Glutamatergic neuron (in vitro differentiated cells): ENCODE measurements at regions not wholly inside any gene's neighbourhood (a gene's known extent, or its start where the extent isn't known, plus 50 kb on each side); places are given as distances from the start of the nearest gene placed in this dataset.

Experiments used
- DNase-seq: peaks from one replicate; pipeline ENCODE4 v3.0.0; 2022
- H3K27ac Mint-ChIP-seq: one replicate; pipeline ENCODE4 v1.8.0; 2020; ENCODE audit warnings: mild to moderate bottlenecking, mixed read lengths, inconsistent platforms; ENCODE audit not compliant: unreplicated experiment
- H3K27me3 Mint-ChIP-seq: one replicate; pipeline ENCODE4 v1.8.0; 2020; ENCODE audit warnings: mild to moderate bottlenecking, moderate library complexity, mixed read lengths, inconsistent platforms; ENCODE audit not compliant: unreplicated experiment
- H3K36me3 Mint-ChIP-seq: one replicate; pipeline ENCODE4 v1.8.0; 2020; ENCODE audit warnings: mild to moderate bottlenecking, mixed read lengths, inconsistent platforms; ENCODE audit not compliant: unreplicated experiment
- H3K4me1 Mint-ChIP-seq: one replicate; pipeline ENCODE4 v1.8.0; 2020; ENCODE audit warnings: mild to moderate bottlenecking, low read depth, mixed read lengths, inconsistent platforms; ENCODE audit not compliant: unreplicated experiment
- H3K4me3 Mint-ChIP-seq: one replicate; pipeline ENCODE4 v1.8.0; 2020; ENCODE audit warnings: mild to moderate bottlenecking, mixed read lengths, inconsistent platforms; ENCODE audit not compliant: unreplicated experiment
- H3K9me3 Mint-ChIP-seq: one replicate; pipeline ENCODE4 v1.8.0; 2020; ENCODE audit warnings: mild to moderate bottlenecking, moderate library complexity, mixed read lengths, inconsistent platforms; ENCODE audit not compliant: unreplicated experiment
- CTCF ChIP-seq: fragments of 200-600 bp; sonication (generic); IDR thresholded peaks from one replicate; pipeline ENCODE4 v1.5.0; 2021; ENCODE audit not compliant: partially characterized antibody, unreplicated experiment

DNA sequence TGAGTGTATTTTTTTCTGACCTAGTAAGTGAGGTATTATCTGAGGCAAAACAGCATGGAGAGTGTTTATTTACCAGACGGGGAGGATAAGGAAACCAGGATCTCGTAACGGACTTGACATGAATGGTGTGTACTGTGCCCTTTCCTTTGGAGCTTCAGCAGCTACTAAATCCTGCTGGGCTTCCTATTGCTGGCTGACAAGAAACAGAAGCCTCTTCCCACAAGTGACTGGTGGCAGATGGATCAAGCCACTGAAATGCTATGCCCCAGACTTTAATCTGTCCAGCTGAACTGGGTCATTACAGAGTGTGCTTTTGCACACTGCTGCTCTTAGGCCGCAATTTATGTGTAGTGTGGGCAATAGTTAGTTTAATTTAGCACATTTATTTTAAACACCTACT is 162.7 kb upstream of the MRPS30 start:
- H3K27me3 Mint-ChIP-seq, result no peaks in the 10 kb centered on the region
- peaks cover 10% of the 10 kb centered on the region for H3K4me1 Mint-ChIP-seq
- H3K36me3 Mint-ChIP-seq, result no peaks in the 10 kb centered on the region
- no peak for DNase-seq
- peak overlapping the region; percentile 89 for H3K27ac Mint-ChIP-seq
- no peak for TF ChIP-seq CTCF
- H3K4me3 Mint-ChIP-seq, result no peak overlapping the region
- H3K9me3 Mint-ChIP-seq, result no peaks in the 10 kb centered on the region

- H3K27ac Mint-ChIP-seq, result peak overlapping the region; percentile 89
- H3K36me3 Mint-ChIP-seq, result no peaks in the 10 kb centered on the region
- no peaks in the 10 kb centered on the region for H3K9me3 Mint-ChIP-seq
Observed at GRCh38 chr5:44645502-44645901, 163.2 kb upstream of the MRPS30 start.

DNA sequence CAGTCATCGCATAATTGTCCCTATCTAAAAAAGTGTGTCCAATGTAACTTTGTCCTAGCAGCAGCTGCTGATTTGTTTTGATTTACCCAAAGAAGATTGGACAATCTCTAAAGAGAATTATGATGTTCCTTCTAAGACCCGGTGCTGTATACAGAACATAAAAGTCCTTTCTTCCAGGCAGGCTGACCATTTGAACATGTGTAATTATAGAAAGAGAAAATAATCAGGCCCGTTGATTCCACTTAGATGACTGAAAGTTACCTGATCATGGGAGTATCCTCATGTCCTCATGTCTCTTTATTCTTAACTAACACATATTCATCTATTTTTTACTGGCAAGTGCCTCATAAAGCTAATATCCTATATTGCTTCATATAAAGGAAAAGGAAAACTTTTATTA is 164.1 kb upstream of the MRPS30 start:
- no peaks in the 10 kb centered on the region for H3K27me3 Mint-ChIP-seq
- H3K4me1 Mint-ChIP-seq, result peaks cover 10% of the 10 kb centered on the region
- H3K27ac Mint-ChIP-seq, result no peak overlapping the region
- no peaks in the 10 kb centered on the region for H3K9me3 Mint-ChIP-seq
- no peaks in the 10 kb centered on the region for H3K36me3 Mint-ChIP-seq
- DNase-seq, result no peak
- no peak overlapping the region for H3K4me3 Mint-ChIP-seq
- TF ChIP-seq CTCF, result no peak

More at GRCh38 chr5:44645502-44645901, 163.2 kb upstream of the MRPS30 start:
- H3K27me3 Mint-ChIP-seq, result no peaks in the 10 kb centered on the region
- no peak for DNase-seq
- no peak overlapping the region for H3K4me3 Mint-ChIP-seq
- TF ChIP-seq CTCF, result no peak
- peaks cover 10% of the 10 kb centered on the region for H3K4me1 Mint-ChIP-seq

- DNase-seq, result no peak
- H3K27ac Mint-ChIP-seq, result no peak overlapping the region
- H3K27me3 Mint-ChIP-seq, result no peaks in the 10 kb centered on the region
- TF ChIP-seq CTCF, result no peak
- H3K9me3 Mint-ChIP-seq, result no peaks in the 10 kb centered on the region
- H3K4me3 Mint-ChIP-seq, result no peak overlapping the region
- no peaks in the 10 kb centered on the region for H3K36me3 Mint-ChIP-seq
- peaks cover 12% of the 10 kb centered on the region for H3K4me1 Mint-ChIP-seq
Observed at GRCh38 chr5:44641820-44642219, 166.9 kb upstream of the MRPS30 start.

GRCh38 chr5:44640945-44641456 is 167.7 kb upstream of the MRPS30 start:
- no peak overlapping the region for H3K4me3 Mint-ChIP-seq
- no peak for TF ChIP-seq CTCF
- H3K27me3 Mint-ChIP-seq, result no peaks in the 10 kb centered on the region
- no peak overlapping the region for H3K27ac Mint-ChIP-seq
- H3K36me3 Mint-ChIP-seq, result no peaks in the 10 kb centered on the region
- H3K4me1 Mint-ChIP-seq, result peaks cover 7% of the 10 kb centered on the region
- DNase-seq, result no peak
- H3K9me3 Mint-ChIP-seq, result no peaks in the 10 kb centered on the region
